Ovary (tissue), 3 donors: ENCODE measurements at regions not wholly inside any gene's neighbourhood (a gene's known extent, or its start where the extent isn't known, plus 50 kb on each side); places are given as distances from the start of the nearest gene placed in this dataset.

ENCODE experiments used
- CTCF ChIP-seq, 3 donors: fragments of 450-650 bp in 2 of 3; fragments of 200-600 bp in 1 of 3; IDR thresholded peaks; one replicate each; pipeline versions ENCODE4 v1.5.1 to v1.8.0; 2016 to 2022; ENCODE audit warnings: antibody characterized with exemption in 3 of 3, mild to moderate bottlenecking in 1 of 3
- EP300 ChIP-seq: sonication (generic); formaldehyde crosslinking; IDR thresholded peaks from one replicate; pipeline ENCODE4 v1.6.1; 2017; ENCODE audit warnings: antibody characterized with exemption
- POLR2A ChIP-seq: fragments of 450-650 bp; IDR thresholded peaks from one replicate; pipeline ENCODE4 v1.6.1; 2017; ENCODE audit warnings: antibody characterized with exemption, mild to moderate bottlenecking, moderate library complexity
- donor health status: DM: no; HTN: no; CAD: no.

GRCh38 chr3:145903472-145904013, 257.4 kb downstream of the PLOD2 start:
- TF ChIP-seq POLR2A (no peak), CTCF (IDR thresholded peaks at IDR 0.05) (no peak), EP300 (no peak)
